GM19463 (cell line): ENCODE measurements at regions not wholly inside any gene's neighbourhood (a gene's known extent, or its start where the extent isn't known, plus 50 kb on each side); places are given as distances from the start of the nearest gene placed in this dataset.

ENCODE experiments used
- ATAC-seq: cut with Tn5 transposase; IDR thresholded peaks from one replicate; pipeline ENCODE4 v1.9.1; 2021; ENCODE audit warnings: mild to moderate bottlenecking, moderate library complexity; ENCODE audit not compliant: unreplicated experiment

GRCh38 chr1:56235909-56236510 lies 343.4 kb downstream of the PLPP3 start:
- ATAC-seq, result no peak

- ATAC-seq, result no peak
Measured at GRCh38 chr1:56229186-56229585, 350.2 kb downstream of the PLPP3 start.

GRCh38 chr1:56227886-56228285 lies 351.5 kb downstream of the PLPP3 start:
- no peak for ATAC-seq

GRCh38 chr1:56227401-56227800 lies 352.0 kb downstream of the PLPP3 start:
- ATAC-seq, result no peak

GRCh38 chr1:56225964-56226815 lies 353.2 kb downstream of the PLPP3 start:
- ATAC-seq, result no peak

GRCh38 chr1:56223968-56224367 lies 355.4 kb downstream of the PLPP3 start:
- ATAC-seq, result no peak

- no peak for ATAC-seq
Measured at GRCh38 chr1:56222914-56223540, 356.3 kb downstream of the PLPP3 start.

GRCh38 chr1:56220021-56220420 lies 359.3 kb downstream of the PLPP3 start:
- no peak for ATAC-seq

- ATAC-seq, result no peak
Measured at GRCh38 chr1:56218023-56218422, 361.3 kb downstream of the PLPP3 start.

- ATAC-seq, result no peak
Measured at GRCh38 chr1:56216218-56216617, 363.1 kb downstream of the PLPP3 start.

- ATAC-seq, result no peak
Measured at GRCh38 chr1:56215771-56216170, 363.6 kb downstream of the PLPP3 start.

- ATAC-seq, result no peak
Measured at GRCh38 chr1:56215086-56215485, 364.3 kb downstream of the PLPP3 start.

GRCh38 chr1:56213068-56213467 lies 366.3 kb downstream of the PLPP3 start:
- no peak for ATAC-seq

GRCh38 chr1:56212143-56212542 lies 367.2 kb downstream of the PLPP3 start:
- no peak for ATAC-seq

GRCh38 chr1:56206391-56206790 lies 373.0 kb downstream of the PLPP3 start:
- no peak for ATAC-seq

GRCh38 chr1:56204206-56204605 lies 375.2 kb downstream of the PLPP3 start:
- no peak for ATAC-seq

GRCh38 chr1:56202796-56203492 lies 376.4 kb downstream of the PLPP3 start:
- ATAC-seq, result no peak

- no peak for ATAC-seq
Measured at GRCh38 chr1:56202186-56202585, 377.2 kb downstream of the PLPP3 start.

- no peak for ATAC-seq
Measured at GRCh38 chr1:56200896-56201295, 378.5 kb downstream of the PLPP3 start.

GRCh38 chr1:56200442-56200841 lies 378.9 kb downstream of the PLPP3 start:
- ATAC-seq, result no peak

- ATAC-seq, result no peak
Measured at GRCh38 chr1:56199956-56200355, 379.4 kb downstream of the PLPP3 start.
